Fibroblast of villous mesenchyme (primary cell): ENCODE measurements at regions not wholly inside any gene's neighbourhood (a gene's known extent, or its start where the extent isn't known, plus 50 kb on each side); places are given as distances from the start of the nearest gene placed in this dataset.

Experiments
- DNase-seq: peaks from one replicate; pipeline ENCODE4 v3.0.0-alpha.2; 2010; ENCODE audit warnings: low read depth
- H3K4me3 ChIP-seq: 2 replicates; pipeline ENCODE4 v1.5.1; 2011; ENCODE audit warnings: low read depth, mild to moderate bottlenecking, low read length
- TF ChIP-seq, protein P1 (sequence below): IDR thresholded peaks from 2 replicates; pipeline ENCODE4 v1.5.1; 2012; ENCODE audit warnings: low read depth, mild to moderate bottlenecking, low read length; ENCODE audit not compliant: insufficient read depth

DNA sequence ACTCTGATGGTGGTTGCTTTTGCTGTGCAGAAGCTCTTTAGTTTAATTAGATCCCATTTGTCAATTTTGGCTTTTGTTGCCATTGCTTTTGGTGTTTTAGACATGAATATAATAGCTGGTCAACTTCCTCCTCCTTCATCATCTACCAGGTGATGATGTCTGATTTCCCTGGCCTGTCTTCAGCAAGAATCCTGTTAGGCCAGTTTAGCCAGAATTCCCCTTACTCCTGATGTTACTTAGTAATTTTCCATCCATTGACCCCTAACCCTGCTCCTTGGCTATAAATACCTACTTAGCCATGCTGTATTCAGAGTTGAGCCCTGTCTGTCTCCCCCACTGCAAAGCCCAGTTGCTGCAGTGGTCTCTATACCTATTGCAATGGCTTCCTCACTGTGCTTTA is 91.4 kb downstream of the ZNF777 start:
- TF ChIP-seq, protein P1, sequence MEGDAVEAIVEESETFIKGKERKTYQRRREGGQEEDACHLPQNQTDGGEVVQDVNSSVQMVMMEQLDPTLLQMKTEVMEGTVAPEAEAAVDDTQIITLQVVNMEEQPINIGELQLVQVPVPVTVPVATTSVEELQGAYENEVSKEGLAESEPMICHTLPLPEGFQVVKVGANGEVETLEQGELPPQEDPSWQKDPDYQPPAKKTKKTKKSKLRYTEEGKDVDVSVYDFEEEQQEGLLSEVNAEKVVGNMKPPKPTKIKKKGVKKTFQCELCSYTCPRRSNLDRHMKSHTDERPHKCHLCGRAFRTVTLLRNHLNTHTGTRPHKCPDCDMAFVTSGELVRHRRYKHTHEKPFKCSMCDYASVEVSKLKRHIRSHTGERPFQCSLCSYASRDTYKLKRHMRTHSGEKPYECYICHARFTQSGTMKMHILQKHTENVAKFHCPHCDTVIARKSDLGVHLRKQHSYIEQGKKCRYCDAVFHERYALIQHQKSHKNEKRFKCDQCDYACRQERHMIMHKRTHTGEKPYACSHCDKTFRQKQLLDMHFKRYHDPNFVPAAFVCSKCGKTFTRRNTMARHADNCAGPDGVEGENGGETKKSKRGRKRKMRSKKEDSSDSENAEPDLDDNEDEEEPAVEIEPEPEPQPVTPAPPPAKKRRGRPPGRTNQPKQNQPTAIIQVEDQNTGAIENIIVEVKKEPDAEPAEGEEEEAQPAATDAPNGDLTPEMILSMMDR, result no peak
- no peak for DNase-seq
- no peak overlapping the region for H3K4me3 ChIP-seq

DNA sequence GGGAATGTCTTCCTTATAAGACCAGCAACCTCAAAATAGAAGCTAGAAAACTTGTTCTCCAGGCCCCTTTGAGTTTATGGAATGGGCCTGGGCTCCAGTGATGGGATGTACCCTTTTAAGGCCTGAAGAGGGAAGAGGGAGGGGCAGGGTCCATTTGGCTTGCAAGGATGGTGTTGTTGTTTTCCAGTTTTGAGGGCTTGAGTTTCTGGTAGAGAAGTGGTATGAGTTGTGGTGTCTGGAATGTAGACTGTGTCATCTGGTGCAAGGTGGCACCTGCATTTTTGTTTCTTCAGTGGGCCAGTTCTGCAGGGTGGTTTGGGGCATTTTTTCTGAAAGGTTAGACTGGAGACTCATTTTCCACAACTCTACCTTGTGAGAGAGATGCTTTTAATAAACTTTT is 90.1 kb downstream of the ZNF777 start:
- no peak for DNase-seq
- no peak overlapping the region for H3K4me3 ChIP-seq
- TF ChIP-seq, protein P1, result no peak

DNA sequence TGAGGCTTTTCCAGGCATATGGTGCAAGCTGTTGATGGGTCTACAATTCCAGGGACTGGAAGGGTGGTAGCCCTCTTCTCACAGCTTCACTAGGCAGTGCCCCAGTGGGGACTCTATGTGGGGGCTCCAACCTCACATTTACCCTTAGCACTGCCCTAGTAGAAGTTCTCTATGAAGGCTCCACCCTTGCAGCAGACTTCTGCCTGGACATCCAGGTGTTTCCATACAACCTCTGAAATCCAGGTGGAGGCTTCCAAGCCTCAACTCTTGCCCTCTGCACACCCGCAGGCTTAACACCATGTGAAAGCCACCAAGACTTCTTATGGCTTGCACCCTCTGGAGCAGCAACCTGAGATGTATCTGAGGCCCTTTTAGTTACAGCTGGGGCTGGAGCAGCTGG is 87.8 kb downstream of the ZNF777 start:
- DNase-seq, result no peak
- H3K4me3 ChIP-seq, result no peak overlapping the region
- TF ChIP-seq, protein P1, result no peak

DNA sequence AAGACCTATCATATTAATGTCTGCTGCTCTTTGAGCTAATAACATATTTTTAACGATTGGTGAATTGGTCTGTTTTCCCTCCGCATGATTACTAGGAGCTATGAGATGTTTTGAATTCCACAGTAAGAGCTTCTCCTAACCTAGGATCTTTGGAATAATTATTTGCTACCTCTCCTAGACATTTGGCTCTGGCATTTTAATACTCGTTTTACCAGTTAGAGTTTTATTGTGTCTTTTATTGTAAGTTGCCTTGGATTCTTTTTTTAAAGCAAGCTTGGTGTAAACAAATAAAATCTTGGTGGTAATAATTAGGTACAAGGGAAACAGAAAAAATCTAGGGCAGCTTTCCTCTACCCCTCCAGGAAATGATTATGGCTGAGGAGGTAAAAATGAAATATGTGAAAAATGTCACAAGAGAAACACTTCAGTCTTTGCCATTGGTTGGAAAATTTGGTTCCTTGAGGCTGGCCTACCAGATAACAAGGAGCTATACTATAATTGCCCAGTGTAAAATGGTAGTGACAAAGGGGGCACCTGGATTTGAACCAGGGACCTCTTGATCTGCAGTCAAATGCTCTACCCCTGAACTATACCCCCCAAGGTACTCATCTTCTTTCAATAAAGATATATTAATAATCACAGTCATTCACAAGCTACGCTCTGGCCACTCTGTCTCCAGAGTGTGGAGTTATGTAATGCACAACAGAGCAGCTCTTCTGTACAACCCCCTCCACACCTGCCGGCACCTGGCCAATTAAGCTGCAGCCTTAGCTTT is 85.4 kb downstream of the ZNF777 start:
- DNase-seq, result no peak
- no peak overlapping the region for H3K4me3 ChIP-seq
- TF ChIP-seq, protein P1, result no peak

DNA sequence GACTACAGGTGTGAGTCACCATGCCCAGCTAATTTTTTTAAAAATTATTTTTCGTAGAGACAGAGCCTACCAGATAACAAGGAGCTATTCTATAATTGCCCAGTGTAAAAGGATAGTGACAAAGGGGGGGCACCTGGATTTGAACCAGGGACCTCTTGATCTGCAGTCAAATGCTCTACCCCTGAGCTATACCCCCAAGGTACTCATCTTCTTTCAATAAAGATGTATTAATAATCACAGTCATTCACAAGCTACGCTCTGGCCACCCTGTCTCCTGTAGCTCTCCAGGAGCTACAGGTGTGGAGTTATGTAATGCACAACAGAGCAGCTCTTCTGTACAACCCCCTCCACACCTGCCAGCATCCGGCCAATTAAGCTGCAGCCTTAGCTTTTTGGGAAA is 83.5 kb downstream of the ZNF777 start:
- DNase-seq, result no peak
- H3K4me3 ChIP-seq, result no peak overlapping the region
- TF ChIP-seq, protein P1, result no peak

DNA sequence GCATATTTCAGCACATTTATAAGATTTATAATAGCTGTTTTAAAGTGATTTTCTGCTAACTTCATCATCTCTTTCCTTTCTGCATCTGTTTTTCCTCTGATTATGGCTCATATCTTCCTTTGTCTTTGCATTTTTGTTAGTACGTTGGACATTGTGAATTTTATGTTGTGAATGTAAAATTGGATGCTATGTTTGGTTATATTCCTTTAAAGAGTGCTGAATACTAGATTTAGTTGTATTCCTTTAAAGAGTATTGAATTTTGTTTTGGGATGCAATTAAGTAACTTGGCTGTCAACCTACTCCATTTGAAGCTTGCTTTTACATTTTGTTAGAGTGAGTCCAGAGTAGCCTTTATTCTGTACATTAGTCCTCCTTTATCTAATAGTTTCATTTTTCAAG is 81.2 kb downstream of the ZNF777 start:
- no peak for DNase-seq
- H3K4me3 ChIP-seq, result no peak overlapping the region
- TF ChIP-seq, protein P1, result no peak

DNA sequence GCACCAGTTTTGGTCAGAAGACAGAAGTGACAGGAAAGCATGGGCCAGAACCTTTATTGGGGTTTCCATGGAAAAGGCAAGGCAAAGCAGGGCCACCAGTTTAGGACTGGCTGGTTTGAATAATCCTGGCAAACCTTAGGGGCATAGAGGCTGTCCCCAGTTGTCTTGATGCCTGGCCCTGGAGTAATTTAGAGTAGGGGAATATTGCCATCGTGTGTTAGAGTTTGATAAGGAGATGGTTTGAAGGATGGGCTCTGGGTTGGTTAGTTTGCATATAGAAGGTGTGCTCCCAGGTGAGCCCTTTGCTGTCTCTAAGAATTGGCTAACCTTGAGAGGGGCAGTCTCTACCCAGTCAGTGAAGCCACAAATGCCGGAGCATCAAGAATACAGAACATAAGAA is 79.6 kb downstream of the ZNF777 start:
- TF ChIP-seq, protein P1, result no peak
- DNase-seq, result no peak
- no peak overlapping the region for H3K4me3 ChIP-seq
